Activated gamma-delta T cell (primary cell): ENCODE measurements at regions not wholly inside any gene's neighbourhood (a gene's known extent, or its start where the extent isn't known, plus 50 kb on each side); places are given as distances from the start of the nearest gene placed in this dataset.

ENCODE experiments used
- DNase-seq: peaks from one replicate; lab custom pipeline; 2025; lab: John Stamatoyannopoulos, UW

GRCh38 chr22:49197986-49198704 is 629.5 kb downstream of the BRD1 start:
- DNase-seq: no peak

- no peak for DNase-seq
These were observed 630.2 kb downstream of the BRD1 start for GRCh38 chr22:49197505-49197904.

GRCh38 chr22:49196046-49196511 is 631.6 kb downstream of the BRD1 start:
- DNase-seq: no peak

DNA sequence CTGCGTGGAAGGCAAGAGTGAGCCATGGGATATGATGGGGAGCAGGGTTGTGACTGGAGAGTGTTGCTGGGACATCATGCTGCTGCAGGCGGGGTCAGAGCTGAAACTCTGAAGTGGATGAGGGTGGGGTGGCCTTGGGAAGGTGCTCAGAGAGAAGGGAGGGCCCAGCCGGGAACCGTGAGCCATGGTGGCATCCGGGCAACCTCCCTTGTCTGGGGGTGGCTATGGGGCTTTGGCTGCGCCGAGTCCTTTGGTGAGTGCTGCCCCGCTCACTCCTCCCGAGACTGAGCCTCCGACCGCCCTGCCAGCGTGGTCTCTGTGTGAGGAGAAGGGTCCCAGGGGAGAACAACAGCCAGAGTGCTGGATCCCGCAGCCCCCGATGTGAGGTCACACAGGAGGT is 632.0 kb downstream of the BRD1 start:
- DNase-seq: no peak

DNA sequence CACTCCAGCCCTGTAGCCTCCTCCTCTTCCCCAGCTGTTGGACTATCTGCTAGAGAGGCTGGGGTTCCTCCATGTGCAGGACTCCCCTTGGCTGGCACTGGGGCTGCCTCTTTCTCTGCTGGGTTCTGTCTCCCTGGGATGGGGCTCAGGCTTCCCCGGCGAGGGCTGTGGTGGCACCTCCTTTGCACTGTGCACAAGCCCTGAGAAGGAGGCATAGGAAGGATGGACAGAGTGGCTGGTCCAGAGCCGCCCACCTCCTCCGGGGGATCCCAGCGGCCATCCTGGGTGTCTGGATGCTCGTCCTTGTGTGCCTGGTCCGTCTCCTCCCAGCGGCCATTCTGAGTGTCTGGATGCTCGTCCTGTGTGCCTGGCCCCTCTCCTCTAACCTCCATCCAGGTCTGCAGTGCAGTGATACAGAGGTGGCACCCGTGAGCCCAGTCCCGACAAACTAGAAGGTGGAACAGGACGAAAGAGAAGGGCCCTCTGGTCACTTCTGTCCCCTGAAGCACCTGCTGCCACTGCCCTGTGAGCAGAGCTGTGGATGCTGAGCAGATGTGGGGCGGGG is 633.7 kb downstream of the BRD1 start:
- no peak for DNase-seq

DNA sequence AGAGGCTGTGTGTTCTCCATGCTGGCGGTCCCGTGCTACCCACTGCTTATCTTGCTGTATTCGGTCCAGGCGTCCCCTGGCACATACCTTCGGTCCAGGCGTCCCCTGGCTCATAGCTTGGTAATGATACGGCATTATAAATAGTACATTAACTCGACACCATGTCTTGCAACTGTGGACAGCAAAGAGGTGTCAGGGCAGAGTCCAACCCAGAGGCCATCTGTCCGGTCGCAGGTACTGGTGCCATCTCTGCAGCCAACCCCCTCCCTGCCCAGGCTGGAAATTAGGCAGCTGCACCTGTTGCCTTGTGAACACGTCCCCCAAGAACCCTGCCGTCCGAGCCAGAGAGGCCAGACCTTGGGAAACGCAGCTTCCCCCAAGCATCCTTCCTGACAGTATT is 634.3 kb downstream of the BRD1 start:
- no peak for DNase-seq

DNA sequence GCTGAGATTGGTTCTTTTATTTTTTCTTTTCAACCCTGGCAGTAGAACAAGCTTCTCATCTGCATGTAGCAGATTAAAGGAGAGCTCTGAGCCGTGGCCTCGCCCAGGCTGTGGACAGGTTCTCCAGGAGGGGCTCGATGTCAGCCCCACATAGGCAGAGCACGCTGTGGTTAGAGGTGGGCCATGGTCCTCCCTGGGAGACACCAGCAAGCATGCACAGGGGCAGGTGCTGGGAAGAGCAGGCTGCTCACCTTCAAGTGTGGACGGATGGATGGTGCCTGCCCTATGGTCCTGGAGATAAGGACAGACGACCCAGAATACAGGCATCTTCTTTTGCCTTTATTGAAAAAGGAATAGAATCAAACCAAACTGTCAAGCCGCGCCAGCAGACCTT is 634.8 kb downstream of the BRD1 start:
- DNase-seq: no peak

DNA sequence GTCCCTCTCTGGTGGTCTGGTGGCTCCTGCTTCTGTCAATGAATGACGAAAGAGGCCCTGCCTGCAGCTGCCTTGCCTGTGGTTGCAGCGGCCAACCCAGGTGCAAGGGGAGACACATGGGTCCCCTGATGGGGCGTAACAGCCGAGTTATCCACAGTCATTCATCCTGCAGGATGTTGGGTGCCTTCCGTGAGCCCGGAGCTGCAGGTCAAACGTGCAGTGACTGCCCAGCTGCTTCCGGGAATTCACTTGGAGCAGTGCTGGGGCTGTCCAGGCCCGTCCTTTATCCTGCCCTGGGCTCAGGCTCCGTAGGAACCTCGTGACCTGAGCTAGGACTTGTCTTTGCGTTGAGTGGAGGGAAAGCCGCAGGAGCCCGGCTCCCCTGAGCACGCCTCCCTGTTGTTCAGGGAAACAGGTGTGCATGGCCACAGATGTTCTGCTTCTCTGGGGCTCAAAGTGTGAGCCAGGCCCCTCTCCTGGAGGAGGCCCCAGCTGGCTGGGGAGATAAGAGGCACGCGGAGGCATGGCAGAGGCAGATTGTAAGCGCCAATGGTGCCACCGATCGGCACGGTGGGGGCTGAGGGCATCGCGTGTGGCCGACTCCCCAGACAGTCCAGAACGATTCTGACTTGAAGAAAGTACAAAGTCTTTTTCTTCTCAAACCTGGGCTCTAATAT is 635.4 kb downstream of the BRD1 start:
- DNase-seq: no peak

- no peak for DNase-seq
These were observed 636.1 kb downstream of the BRD1 start for GRCh38 chr22:49191506-49191980.

DNA sequence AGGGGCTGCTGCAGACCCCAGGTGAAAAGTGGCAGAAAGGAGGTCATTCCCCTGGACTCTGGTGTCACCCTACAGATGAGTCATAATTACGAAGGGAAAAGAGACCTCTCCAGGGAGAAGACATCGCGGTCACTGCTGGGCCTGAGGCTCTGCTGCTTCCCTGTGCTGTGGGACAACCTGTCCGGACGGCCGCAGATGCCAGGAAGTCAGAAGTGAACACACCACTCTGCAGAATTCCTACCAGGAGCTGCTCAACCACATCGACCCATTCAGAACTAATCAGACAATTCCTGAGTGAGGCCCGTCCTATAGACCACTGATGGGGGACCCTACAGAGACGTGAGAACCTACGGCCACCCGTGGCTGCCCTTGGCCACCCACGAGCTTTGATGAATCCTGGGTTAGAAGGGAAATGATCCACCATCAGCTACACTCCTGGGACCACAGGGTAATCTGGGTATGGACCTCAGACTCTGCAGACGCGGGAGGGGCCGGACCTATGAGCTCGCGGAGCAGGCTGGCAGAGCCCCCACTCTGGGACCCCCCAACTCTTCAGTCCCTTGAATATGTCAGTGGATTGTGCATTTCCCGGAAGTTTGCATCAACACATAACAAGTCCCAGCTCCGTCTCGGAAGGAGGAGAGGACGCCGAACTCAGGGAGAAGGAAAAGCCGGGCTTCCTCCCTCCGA is 636.7 kb downstream of the BRD1 start:
- no peak for DNase-seq

GRCh38 chr22:49189871-49190270 is 637.8 kb downstream of the BRD1 start:
- DNase-seq: no peak

- no peak for DNase-seq
These were observed 639.1 kb downstream of the BRD1 start for GRCh38 chr22:49188591-49188990.

DNA sequence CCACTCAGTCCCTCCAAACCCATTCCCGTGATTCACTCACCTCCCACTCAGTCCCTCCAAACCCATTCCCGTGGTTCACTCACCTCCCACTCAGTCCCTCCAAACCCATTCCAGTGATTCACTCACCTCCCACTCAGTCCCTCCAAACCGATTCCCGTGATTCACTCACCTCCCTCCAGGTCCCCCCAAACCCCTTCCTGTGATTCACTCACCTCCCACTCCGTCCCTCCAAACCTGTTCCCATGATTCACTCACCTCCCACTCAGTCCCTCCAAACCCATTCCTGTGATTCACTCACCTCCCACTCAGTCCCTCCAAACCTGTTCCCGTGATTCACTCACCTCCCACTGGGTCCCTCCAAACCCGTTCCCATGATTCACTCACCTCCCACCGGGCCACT is 639.6 kb downstream of the BRD1 start:
- DNase-seq: no peak

DNA sequence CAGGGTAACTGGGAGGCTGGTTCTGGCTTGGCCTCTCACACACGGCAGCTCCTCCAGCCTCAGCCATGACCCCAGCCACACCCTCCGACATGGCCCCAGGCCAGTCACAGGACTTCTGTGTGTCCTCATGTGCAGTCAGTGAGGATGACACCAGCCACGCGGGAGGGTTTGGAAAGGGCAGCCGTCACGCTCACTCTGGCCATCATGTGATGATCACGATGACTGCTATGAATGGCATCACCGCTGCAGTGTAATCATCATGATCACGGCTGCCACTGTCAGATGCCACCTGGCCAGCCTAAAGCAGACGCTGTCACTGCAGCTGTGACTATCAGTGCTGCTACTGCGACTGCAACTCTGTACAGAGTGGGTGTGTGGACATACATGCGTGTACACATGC is 640.9 kb downstream of the BRD1 start:
- no peak for DNase-seq

DNA sequence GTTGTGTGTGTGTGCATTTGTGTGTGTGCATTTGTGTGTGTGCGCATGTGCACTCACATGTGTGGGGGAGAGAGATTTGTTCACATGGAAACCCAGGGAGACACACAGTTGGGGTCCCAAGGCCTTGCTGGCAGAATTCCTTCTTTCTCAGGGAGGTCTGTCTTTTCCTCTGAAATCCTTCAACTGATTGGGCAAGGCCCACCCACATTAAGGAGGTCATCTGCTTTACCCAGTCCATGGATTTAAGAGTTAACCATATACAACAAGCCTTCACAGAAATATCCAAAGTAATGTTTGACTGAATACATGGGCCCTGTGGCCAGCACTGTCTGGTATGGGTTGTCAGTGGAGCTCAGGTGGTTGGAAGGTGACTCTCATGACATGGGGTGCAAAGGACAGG is 641.4 kb downstream of the BRD1 start:
- DNase-seq: no peak

DNA sequence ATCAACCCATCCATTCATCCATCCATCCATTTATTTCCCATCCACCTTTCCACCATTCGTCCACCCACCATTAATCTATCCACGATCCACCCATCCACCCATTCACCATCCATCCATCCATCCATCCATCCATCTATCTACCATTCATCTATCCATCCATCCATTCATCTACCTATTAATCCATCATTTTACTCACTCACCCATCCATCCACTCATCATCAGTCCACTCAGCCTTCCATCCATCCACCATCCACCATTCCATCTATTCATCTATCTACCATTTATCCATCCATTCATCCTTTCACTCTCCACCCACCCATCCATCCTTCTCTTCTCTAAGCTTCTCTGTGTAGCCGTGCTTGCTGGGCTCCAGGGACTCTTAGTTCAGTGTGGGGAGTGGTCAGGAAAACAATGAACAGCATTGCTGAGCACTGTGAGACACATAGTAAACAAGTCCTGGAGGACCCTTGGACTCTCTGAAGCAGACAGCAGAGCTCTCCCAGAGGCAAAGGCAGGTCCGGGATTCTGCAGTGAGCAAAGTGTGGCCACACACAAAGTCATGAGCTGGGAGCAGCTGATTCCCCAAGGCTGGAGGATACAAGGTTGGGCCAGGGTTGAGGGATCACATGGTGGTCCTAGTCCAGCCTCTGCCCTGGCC is 642.2 kb downstream of the BRD1 start:
- no peak for DNase-seq

DNA sequence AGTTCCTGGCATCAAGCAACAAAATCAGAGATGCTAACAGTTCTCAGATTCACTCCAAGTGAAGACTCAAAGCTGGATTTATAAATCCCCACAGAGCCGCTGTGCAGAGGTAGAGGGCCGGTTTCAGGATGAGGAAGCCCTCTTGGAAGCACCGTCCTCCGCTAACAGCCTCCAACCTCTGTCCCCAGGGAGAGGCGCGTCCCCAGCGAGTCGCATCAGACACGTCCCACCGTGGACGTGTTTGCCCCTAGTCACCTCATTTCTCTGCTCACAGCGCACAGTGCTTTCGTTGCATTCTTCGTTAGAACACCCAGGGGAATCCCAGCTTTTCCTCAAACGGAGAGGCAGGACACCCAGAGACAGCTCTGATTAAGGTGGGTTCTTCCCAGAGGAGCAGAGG is 642.9 kb downstream of the BRD1 start:
- no peak for DNase-seq

DNA sequence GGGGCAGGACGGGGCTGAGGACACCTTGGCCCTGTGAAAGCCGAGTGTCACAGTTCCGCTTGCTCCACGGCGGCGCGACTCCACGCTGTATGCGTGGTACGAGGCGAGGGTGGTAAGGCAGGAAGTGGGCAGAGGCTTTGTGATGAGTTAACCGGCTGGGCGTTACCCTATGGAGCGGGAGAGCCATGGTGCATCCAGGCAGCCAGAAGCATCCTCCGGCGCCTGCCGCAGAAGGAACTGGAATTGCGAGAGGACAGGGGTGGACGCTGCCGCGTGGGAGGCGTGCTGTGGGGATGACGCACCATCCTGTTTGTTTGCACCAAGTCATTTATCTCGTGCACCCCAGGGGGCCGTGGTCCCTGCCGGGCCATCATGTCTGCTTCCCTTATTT is 643.9 kb downstream of the BRD1 start:
- no peak for DNase-seq

DNA sequence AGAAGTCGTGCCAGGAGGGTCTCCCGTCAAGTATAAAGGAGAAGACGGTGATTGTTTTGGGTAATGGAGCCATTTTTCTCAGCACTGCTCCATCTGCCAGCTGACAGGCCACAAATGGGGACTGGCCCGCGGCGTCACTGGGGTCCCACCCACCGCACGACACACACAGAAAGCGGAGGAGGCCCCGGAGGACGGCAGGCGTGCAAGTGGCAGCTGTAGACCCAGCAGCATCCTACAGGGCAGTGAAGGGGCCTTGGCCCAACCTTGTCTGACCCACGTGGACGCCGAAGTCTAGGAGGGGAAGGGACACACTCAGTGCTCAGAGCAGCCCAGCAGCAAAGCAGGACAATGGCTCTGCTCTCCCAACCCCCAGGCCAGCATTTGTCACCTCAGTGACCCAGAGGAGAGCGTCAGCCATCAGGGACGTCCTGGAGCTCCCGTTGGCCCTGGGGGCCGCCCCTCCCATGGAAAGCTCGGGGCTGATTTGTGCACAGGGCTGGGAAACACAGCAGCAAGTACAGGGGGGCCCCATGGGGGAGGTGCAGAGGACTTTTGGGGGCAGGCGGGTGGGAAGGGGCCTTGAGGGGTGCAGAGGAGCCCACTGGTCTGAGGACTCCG is 644.4 kb downstream of the BRD1 start:
- DNase-seq: no peak

DNA sequence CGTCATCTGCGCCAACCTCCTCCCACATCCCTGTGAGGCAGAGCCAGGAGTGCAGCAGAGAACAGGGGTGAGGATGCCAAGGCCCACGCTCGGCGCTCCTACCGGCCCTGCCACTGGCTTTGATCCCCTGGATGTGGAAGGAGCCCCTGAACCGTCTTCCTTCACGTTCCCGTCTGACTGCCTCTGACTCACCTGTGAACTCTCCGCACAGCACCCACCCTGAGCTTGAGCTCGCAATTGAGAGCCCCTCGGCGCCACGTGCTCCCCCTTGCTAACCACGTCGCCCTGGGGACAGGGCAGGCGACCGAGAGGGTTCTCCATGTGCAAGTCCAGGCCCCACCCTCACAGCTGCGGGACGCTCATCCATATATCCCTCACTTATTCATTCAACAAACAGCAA is 645.3 kb downstream of the BRD1 start:
- no peak for DNase-seq

DNA sequence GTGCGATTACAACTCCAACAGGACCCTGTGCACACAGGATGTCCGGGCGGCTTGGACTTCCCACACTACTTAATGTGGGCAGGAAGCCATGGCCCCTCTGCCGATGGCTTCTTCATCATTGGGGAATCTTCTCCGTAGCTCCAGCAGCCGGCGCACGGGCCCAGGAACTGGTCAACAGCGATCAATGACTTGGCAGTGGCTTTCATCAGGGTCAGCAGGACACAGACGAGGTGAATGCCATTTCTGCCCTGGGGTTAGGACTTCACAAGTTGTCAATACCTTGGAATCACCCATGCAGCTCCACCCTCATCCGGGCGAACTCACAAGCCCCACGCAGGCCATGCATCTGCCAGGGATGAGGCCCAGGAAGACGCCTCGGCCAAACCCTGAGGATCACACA is 645.7 kb downstream of the BRD1 start:
- no peak for DNase-seq

DNA sequence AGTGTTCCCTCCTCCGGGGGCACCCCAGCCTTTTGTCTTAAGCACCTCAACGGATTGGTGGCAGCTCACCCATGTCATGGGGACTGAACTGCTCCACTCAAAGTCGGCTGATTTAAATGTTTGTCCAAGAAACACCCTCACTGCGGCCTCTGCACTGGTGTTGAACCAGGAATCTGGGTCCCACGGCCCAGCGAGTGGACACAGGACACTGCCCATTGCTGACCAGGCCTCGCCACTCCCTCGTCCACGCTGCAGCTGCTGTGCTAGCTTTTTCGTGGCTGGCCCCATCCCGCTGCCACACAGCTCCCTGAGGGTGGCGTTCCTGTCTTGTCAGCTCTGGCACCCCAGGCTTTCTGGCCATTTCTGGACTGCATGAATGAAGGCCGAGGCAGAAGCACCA is 646.2 kb downstream of the BRD1 start:
- no peak for DNase-seq
